Transverse colon (tissue), 3 donors: ENCODE measurements at regions not wholly inside any gene's neighbourhood (a gene's known extent, or its start where the extent isn't known, plus 50 kb on each side); places are given as distances from the start of the nearest gene placed in this dataset.

Experiments used
- EP300 ChIP-seq: sonication (generic); formaldehyde crosslinking; IDR thresholded peaks from one replicate; pipeline ENCODE4 v1.6.1; 2017; ENCODE audit warnings: antibody characterized with exemption, low read depth
- POLR2A ChIP-seq: fragments of 450-650 bp; IDR thresholded peaks from one replicate; pipeline ENCODE4 v1.6.1; 2016; ENCODE audit warnings: antibody characterized with exemption, mild to moderate bottlenecking, moderate library complexity
- TF ChIP-seq, protein P1 (sequence below), 5 experiments: fragments of 200-600 bp in 3 of 5; fragments of 450-650 bp in 2 of 5; sonication (generic) in 3 of 5; IDR thresholded peaks; 1 replicate in 2 of 5; 2 replicates in 3 of 5; pipeline ENCODE4 v1.5.1; 2016 to 2017; ENCODE audit warnings: antibody characterized with exemption in 5 of 5, inconsistent platforms in 3 of 5, mild to moderate bottlenecking in 2 of 5, moderate library complexity in 1 of 5

DNA sequence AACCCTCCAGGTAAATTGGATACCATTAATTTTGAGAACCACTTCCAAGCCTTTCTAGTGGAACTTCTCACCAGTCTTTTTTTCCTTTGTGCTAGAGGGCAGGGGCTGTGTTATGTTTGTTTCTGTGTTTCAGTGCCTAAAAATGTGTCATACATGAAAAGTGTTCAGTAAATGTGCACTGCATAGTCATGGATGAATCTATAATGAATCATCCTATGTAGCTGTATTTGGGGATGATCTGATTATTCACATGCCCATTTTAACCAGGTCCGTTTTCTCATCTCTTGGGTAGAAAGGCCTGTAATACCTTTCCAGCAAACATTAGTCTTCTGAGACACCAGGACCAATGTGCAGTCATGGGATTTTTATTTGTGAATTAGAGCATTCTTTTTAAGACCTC lies 583.0 kb upstream of the GOLIM4 start:
- no peak for TF ChIP-seq EP300
- TF ChIP-seq, protein P1, sequence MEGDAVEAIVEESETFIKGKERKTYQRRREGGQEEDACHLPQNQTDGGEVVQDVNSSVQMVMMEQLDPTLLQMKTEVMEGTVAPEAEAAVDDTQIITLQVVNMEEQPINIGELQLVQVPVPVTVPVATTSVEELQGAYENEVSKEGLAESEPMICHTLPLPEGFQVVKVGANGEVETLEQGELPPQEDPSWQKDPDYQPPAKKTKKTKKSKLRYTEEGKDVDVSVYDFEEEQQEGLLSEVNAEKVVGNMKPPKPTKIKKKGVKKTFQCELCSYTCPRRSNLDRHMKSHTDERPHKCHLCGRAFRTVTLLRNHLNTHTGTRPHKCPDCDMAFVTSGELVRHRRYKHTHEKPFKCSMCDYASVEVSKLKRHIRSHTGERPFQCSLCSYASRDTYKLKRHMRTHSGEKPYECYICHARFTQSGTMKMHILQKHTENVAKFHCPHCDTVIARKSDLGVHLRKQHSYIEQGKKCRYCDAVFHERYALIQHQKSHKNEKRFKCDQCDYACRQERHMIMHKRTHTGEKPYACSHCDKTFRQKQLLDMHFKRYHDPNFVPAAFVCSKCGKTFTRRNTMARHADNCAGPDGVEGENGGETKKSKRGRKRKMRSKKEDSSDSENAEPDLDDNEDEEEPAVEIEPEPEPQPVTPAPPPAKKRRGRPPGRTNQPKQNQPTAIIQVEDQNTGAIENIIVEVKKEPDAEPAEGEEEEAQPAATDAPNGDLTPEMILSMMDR (IDR thresholded peaks at IDR 0.05) = no peak
- TF ChIP-seq POLR2A = no peak
